GM23338 (cell line): ENCODE measurements at regions not wholly inside any gene's neighbourhood (a gene's known extent, or its start where the extent isn't known, plus 50 kb on each side); places are given as distances from the start of the nearest gene placed in this dataset.

ENCODE experiments used
- CREB1 ChIP-seq: fragments of 250-450 bp; sonication (Bioruptor Pico); IDR thresholded peaks from 2 replicates; pipeline ENCODE4 v1.5.0; 2020; ENCODE audit warnings: low read depth, mild to moderate bottlenecking, moderate library complexity
- EZH2 ChIP-seq: fragments of 200-600 bp; sonication (generic); IDR thresholded peaks from one replicate; pipeline ENCODE4 v1.8.0; 2017; ENCODE audit warnings: antibody characterized with exemption, mild to moderate bottlenecking, low read depth; ENCODE audit not compliant: unreplicated experiment
- EZH2phosphoT487 ChIP-seq: fragments of 200-600 bp; sonication (generic); IDR thresholded peaks from one replicate; pipeline ENCODE4 v1.8.1; 2018; ENCODE audit warnings: antibody characterized with exemption; ENCODE audit not compliant: unreplicated experiment
- JUNB ChIP-seq: IDR thresholded peaks from one replicate; pipeline ENCODE4 v1.6.1; 2016; ENCODE audit warnings: antibody characterized with exemption; ENCODE audit not compliant: unreplicated experiment
- NANOG ChIP-seq: IDR thresholded peaks from 2 replicates; pipeline ENCODE4 v1.6.1; 2016; ENCODE audit warnings: antibody characterized with exemption, borderline replicate concordance
- POLR2AphosphoS5 ChIP-seq: IDR thresholded peaks from 2 replicates; pipeline ENCODE4 v1.6.1; 2016; ENCODE audit warnings: antibody characterized with exemption, low read depth
- ZNF331 ChIP-seq: fragments of 250-450 bp; sonication (Bioruptor Pico); IDR thresholded peaks from 2 replicates; pipeline ENCODE4 v1.5.0; 2020; ENCODE audit warnings: low read depth, mild to moderate bottlenecking, moderate library complexity
- TF ChIP-seq, protein P1 (sequence below), 2 experiments: fragments of 200-600 bp in 1 of 2; sonication (generic) in 1 of 2; conservative IDR thresholded peaks; 2 replicates each; pipeline versions ENCODE4 v1.5.1 to v1.6.1; 2016 to 2017; ENCODE audit warnings: antibody characterized with exemption in 2 of 2, low read depth in 2 of 2, mild to moderate bottlenecking in 2 of 2, moderate library complexity in 1 of 2
- TF ChIP-seq, protein P2 (sequence below): IDR thresholded peaks from one replicate; pipeline ENCODE4 v1.6.1; 2018; ENCODE audit warnings: antibody characterized with exemption; ENCODE audit not compliant: unreplicated experiment
- TF ChIP-seq, protein P3 (sequence below): IDR thresholded peaks from 2 replicates; pipeline ENCODE4 v1.6.1; 2016; ENCODE audit warnings: antibody characterized with exemption

DNA sequence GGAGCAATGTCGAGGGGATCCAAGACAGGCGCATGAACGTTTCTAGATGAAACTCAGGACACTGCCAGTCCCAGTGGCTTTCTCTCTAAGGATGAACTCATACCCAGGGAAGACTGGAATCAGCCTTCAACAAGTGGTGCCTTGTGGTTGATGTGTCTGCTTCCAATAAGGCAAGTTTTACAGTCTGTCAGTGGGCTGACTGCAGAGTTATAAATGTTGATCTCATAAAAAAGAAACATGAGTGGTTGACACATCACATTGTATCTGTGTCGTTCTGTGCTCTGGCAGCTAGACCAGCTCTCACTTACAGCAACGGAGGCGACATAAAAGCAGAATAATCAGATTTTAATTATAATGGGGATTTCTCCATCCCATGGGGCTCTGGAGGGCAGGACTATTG, 96.7 kb downstream of the SNX19 start:
- TF ChIP-seq, protein P1, sequence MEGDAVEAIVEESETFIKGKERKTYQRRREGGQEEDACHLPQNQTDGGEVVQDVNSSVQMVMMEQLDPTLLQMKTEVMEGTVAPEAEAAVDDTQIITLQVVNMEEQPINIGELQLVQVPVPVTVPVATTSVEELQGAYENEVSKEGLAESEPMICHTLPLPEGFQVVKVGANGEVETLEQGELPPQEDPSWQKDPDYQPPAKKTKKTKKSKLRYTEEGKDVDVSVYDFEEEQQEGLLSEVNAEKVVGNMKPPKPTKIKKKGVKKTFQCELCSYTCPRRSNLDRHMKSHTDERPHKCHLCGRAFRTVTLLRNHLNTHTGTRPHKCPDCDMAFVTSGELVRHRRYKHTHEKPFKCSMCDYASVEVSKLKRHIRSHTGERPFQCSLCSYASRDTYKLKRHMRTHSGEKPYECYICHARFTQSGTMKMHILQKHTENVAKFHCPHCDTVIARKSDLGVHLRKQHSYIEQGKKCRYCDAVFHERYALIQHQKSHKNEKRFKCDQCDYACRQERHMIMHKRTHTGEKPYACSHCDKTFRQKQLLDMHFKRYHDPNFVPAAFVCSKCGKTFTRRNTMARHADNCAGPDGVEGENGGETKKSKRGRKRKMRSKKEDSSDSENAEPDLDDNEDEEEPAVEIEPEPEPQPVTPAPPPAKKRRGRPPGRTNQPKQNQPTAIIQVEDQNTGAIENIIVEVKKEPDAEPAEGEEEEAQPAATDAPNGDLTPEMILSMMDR (conservative IDR thresholded peaks at IDR 0.05; ENCODE audit: low read depth in 2 of 2), result no peak
- TF ChIP-seq, protein P2, sequence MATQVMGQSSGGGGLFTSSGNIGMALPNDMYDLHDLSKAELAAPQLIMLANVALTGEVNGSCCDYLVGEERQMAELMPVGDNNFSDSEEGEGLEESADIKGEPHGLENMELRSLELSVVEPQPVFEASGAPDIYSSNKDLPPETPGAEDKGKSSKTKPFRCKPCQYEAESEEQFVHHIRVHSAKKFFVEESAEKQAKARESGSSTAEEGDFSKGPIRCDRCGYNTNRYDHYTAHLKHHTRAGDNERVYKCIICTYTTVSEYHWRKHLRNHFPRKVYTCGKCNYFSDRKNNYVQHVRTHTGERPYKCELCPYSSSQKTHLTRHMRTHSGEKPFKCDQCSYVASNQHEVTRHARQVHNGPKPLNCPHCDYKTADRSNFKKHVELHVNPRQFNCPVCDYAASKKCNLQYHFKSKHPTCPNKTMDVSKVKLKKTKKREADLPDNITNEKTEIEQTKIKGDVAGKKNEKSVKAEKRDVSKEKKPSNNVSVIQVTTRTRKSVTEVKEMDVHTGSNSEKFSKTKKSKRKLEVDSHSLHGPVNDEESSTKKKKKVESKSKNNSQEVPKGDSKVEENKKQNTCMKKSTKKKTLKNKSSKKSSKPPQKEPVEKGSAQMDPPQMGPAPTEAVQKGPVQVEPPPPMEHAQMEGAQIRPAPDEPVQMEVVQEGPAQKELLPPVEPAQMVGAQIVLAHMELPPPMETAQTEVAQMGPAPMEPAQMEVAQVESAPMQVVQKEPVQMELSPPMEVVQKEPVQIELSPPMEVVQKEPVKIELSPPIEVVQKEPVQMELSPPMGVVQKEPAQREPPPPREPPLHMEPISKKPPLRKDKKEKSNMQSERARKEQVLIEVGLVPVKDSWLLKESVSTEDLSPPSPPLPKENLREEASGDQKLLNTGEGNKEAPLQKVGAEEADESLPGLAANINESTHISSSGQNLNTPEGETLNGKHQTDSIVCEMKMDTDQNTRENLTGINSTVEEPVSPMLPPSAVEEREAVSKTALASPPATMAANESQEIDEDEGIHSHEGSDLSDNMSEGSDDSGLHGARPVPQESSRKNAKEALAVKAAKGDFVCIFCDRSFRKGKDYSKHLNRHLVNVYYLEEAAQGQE, result no peak
- TF ChIP-seq, protein P3, sequence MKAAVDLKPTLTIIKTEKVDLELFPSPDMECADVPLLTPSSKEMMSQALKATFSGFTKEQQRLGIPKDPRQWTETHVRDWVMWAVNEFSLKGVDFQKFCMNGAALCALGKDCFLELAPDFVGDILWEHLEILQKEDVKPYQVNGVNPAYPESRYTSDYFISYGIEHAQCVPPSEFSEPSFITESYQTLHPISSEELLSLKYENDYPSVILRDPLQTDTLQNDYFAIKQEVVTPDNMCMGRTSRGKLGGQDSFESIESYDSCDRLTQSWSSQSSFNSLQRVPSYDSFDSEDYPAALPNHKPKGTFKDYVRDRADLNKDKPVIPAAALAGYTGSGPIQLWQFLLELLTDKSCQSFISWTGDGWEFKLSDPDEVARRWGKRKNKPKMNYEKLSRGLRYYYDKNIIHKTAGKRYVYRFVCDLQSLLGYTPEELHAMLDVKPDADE, result no peak
- TF ChIP-seq POLR2AphosphoS5 (no peak), NANOG (no peak), EZH2 (no peak), CREB1 (CRISPR knock-in tag) (no peak), EZH2phosphoT487 (no peak), JUNB (no peak), ZNF331 (CRISPR knock-in tag) (no peak)
